ENCODE measurements at regions not wholly inside any gene's neighbourhood (a gene's known extent, or its start where the extent isn't known, plus 50 kb on each side); places are given as distances from the start of the nearest gene placed in this dataset.

DNA sequence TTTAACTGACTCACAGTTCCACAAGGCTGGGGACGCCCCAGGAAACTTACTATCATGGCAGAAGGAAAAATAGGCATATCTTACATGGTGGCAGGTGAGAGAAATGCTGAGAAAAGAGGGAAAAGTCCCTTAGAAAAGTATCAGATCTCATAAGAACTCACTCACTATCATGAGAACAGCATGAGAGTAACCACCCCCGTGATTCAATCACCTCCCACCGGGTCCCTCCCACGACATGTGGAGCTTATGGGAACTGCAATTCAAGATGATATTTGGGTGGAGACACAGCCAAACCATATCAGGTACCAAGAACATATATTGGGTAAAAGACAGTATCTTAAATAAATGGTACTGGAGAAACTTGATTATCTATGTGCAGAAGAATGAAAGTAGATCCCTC lies 100.3 kb upstream of the FAR2 start:
- TF ChIP-seq CTCF (optimal IDR thresholded peaks at IDR 0.05 in 1 of 3, IDR thresholded peaks at IDR 0.05 in 1 of 3, conservative IDR thresholded peaks at IDR 0.05 in 1 of 3; ENCODE audit: extremely low read depth in 1 of 3, insufficient read depth in 2 of 3, low read length in 3 of 3) (no peak), EZH2 (IDR thresholded peaks at IDR 0.05; ENCODE audit: low read length) (no peak)

Measured in keratinocyte (primary cell).